ENCODE measurements at regions not wholly inside any gene's neighbourhood (a gene's known extent, or its start where the extent isn't known, plus 50 kb on each side); places are given as distances from the start of the nearest gene placed in this dataset.
"Not testable (repeated sequence)": the region's sequence is repeated elsewhere in the genome, so short reads cannot be mapped to it uniquely, and the experiment has no call there.

GRCh38 chr2:129518937-129519336 is 460.5 kb upstream of the RAB6C start:
- H3K27me3 ChIP-seq (replicated peaks; ENCODE audit: insufficient read depth) = no peaks in the 10 kb centered on the region
- WGBS = 59% methylated on average over 4 of the region's 4 CpGs
- no peaks in the 10 kb centered on the region for H3K4me1 ChIP-seq (replicated peaks)
- no peaks in the 10 kb centered on the region for H3K9me3 ChIP-seq
- DNase-seq (ENCODE audit: low spot score) = no peak
- intact Hi-C loops (cut with DNase I) = no loop called here
- no peak for TF ChIP-seq CTCF (IDR thresholded peaks at IDR 0.05)
- TF ChIP-seq POLR2AphosphoS5 (IDR thresholded peaks at IDR 0.05) = no peak
- TF ChIP-seq POLR2A (IDR thresholded peaks at IDR 0.05) = no peak
- no peak overlapping the region for H3K27ac ChIP-seq
- H3K4me3 ChIP-seq = no peak overlapping the region
- H3K36me3 ChIP-seq = no peaks in the 10 kb centered on the region

- DNase-seq (ENCODE audit: low spot score); H3K4me1 ChIP-seq (replicated peaks); H3K36me3 ChIP-seq; H3K9me3 ChIP-seq; H3K27ac ChIP-seq; intact Hi-C loops (cut with DNase I); H3K27me3 ChIP-seq (replicated peaks; ENCODE audit: insufficient read depth); H3K4me3 ChIP-seq: not testable (repeated sequence)
- 91% methylated on average over 9 of the region's 9 CpGs for WGBS
These were observed 447.3 kb upstream of the RAB6C start for GRCh38 chr2:129532158-129532557.

GRCh38 chr2:129548880-129549279 is 430.6 kb upstream of the RAB6C start:
- no peak overlapping the region for H3K4me3 ChIP-seq
- intact Hi-C loops (cut with DNase I) = no loop called here
- 80% methylated on average over 3 of the region's 3 CpGs for WGBS
- H3K27me3 ChIP-seq (replicated peaks; ENCODE audit: insufficient read depth) = no peaks in the 10 kb centered on the region
- no peak overlapping the region for H3K27ac ChIP-seq
- TF ChIP-seq CTCF (IDR thresholded peaks at IDR 0.05) (no peak), POLR2AphosphoS5 (IDR thresholded peaks at IDR 0.05) (no peak), POLR2A (IDR thresholded peaks at IDR 0.05) (no peak)
- no peak for DNase-seq (ENCODE audit: low spot score)
- H3K4me1 ChIP-seq (replicated peaks) = no peaks in the 10 kb centered on the region
- no peaks in the 10 kb centered on the region for H3K36me3 ChIP-seq
- no peaks in the 10 kb centered on the region for H3K9me3 ChIP-seq

- intact Hi-C loops (cut with DNase I) = no loop called here
- Histone ChIP-seq H3K27me3 (replicated peaks; ENCODE audit: insufficient read depth) (no peaks in the 10 kb centered on the region), H3K27ac (no peak overlapping the region), H3K36me3 (no peaks in the 10 kb centered on the region), H3K9me3 (no peaks in the 10 kb centered on the region), H3K4me3 (no peak overlapping the region), H3K4me1 (replicated peaks) (no peaks in the 10 kb centered on the region)
- 77% methylated on average over 4 of the region's 4 CpGs for WGBS
- TF ChIP-seq POLR2A (IDR thresholded peaks at IDR 0.05) (no peak), POLR2AphosphoS5 (IDR thresholded peaks at IDR 0.05) (no peak), CTCF (IDR thresholded peaks at IDR 0.05) (no peak)
- DNase-seq (ENCODE audit: low spot score) = no peak
These were observed 428.9 kb upstream of the RAB6C start for GRCh38 chr2:129550536-129550935.

GRCh38 chr2:129554373-129554772 is 425.1 kb upstream of the RAB6C start:
- Histone ChIP-seq H3K27me3 (replicated peaks; ENCODE audit: insufficient read depth) (peaks cover 6% of the 10 kb centered on the region), H3K4me3 (no peak overlapping the region), H3K27ac (no peak overlapping the region), H3K36me3 (no peaks in the 10 kb centered on the region), H3K4me1 (replicated peaks) (no peaks in the 10 kb centered on the region), H3K9me3 (no peaks in the 10 kb centered on the region)
- no peak for TF ChIP-seq POLR2AphosphoS5 (IDR thresholded peaks at IDR 0.05)
- no peak for TF ChIP-seq CTCF (IDR thresholded peaks at IDR 0.05)
- TF ChIP-seq POLR2A (IDR thresholded peaks at IDR 0.05) = no peak
- intact Hi-C loops (cut with DNase I) = no loop called here
- DNase-seq (ENCODE audit: low spot score) = no peak
- 29% methylated on average over 3 of the region's 3 CpGs for WGBS

Measured in prostate gland (tissue), 2 donors.